H1 (cell line): ENCODE measurements at regions not wholly inside any gene's neighbourhood (a gene's known extent, or its start where the extent isn't known, plus 50 kb on each side); places are given as distances from the start of the nearest gene placed in this dataset.

ENCODE experiments used
- EP300 ChIP-seq, 2 experiments: IDR thresholded peaks; 1 replicate in 1 of 2; 2 replicates in 1 of 2; pipeline ENCODE4 v1.6.1; 2011 to 2012; ENCODE audit warnings: low read depth in 2 of 2, low read length in 2 of 2, mild to moderate bottlenecking in 2 of 2, borderline replicate concordance in 1 of 2, inconsistent platforms in 1 of 2, moderate library complexity in 1 of 2
- JUND ChIP-seq: IDR thresholded peaks from 2 replicates; pipeline ENCODE4 v1.6.1; 2011; ENCODE audit warnings: mild to moderate bottlenecking, improper control_type of control experiment, low read length
- SP2 ChIP-seq: IDR thresholded peaks from 2 replicates; pipeline ENCODE4 v1.6.1; 2012; ENCODE audit warnings: mild to moderate bottlenecking, low read length, inconsistent platforms
- TF ChIP-seq, protein P1 (sequence below): IDR thresholded peaks from 2 replicates; pipeline ENCODE4 v1.6.1; 2012; ENCODE audit warnings: inconsistent platforms

DNA sequence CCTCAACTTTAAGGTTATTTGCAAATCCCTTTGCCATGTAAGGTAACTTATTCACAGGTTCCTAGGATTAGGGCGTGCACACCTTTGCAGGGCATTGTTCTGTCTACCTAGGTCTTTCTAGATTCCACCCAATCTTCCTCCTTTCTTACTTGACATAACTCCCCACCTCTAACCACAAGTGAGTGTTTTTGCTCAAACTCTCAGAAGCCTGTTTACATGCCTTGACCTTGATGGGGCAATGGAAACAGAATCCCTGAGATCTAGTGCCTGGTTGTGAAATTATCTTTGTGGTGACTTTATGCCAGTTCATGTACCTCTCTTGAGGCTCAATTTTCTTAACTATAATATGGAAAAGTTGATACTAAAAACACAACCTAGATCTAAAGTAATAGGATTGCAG, 296.6 kb downstream of the TTLL7 start (continued):
- TF ChIP-seq, protein P1, sequence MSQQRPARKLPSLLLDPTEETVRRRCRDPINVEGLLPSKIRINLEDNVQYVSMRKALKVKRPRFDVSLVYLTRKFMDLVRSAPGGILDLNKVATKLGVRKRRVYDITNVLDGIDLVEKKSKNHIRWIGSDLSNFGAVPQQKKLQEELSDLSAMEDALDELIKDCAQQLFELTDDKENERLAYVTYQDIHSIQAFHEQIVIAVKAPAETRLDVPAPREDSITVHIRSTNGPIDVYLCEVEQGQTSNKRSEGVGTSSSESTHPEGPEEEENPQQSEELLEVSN = no peak
- no peak for TF ChIP-seq EP300 (IDR thresholded peaks at IDR 0.05; ENCODE audit: borderline replicate concordance in 1 of 2, low read depth in 2 of 2, low read length in 2 of 2)
- TF ChIP-seq SP2 = no peak
- TF ChIP-seq JUND = no peak
